ENCODE measurements at regions not wholly inside any gene's neighbourhood (a gene's known extent, or its start where the extent isn't known, plus 50 kb on each side); places are given as distances from the start of the nearest gene placed in this dataset.

DNA sequence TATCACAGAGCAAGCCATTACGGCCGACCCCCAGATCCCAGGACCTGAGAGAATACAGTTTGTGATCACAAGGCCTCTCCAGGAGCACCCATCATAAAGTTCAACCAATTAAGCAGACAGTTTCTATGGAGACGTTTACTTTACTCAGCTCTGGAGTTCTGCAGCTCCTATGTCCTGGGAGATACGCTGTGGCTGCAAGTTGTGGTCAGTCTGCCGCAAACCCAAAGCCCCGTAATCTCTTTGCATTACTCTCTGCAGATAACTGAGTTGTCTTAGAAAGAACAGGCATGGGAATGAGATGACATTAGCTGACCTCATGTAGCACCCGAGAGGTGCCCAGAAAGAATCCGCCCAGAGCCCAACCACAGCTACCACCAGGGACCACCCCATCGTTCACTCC, 305.1 kb downstream of the FGFR2 start (continued):
- TF ChIP-seq, protein P1, sequence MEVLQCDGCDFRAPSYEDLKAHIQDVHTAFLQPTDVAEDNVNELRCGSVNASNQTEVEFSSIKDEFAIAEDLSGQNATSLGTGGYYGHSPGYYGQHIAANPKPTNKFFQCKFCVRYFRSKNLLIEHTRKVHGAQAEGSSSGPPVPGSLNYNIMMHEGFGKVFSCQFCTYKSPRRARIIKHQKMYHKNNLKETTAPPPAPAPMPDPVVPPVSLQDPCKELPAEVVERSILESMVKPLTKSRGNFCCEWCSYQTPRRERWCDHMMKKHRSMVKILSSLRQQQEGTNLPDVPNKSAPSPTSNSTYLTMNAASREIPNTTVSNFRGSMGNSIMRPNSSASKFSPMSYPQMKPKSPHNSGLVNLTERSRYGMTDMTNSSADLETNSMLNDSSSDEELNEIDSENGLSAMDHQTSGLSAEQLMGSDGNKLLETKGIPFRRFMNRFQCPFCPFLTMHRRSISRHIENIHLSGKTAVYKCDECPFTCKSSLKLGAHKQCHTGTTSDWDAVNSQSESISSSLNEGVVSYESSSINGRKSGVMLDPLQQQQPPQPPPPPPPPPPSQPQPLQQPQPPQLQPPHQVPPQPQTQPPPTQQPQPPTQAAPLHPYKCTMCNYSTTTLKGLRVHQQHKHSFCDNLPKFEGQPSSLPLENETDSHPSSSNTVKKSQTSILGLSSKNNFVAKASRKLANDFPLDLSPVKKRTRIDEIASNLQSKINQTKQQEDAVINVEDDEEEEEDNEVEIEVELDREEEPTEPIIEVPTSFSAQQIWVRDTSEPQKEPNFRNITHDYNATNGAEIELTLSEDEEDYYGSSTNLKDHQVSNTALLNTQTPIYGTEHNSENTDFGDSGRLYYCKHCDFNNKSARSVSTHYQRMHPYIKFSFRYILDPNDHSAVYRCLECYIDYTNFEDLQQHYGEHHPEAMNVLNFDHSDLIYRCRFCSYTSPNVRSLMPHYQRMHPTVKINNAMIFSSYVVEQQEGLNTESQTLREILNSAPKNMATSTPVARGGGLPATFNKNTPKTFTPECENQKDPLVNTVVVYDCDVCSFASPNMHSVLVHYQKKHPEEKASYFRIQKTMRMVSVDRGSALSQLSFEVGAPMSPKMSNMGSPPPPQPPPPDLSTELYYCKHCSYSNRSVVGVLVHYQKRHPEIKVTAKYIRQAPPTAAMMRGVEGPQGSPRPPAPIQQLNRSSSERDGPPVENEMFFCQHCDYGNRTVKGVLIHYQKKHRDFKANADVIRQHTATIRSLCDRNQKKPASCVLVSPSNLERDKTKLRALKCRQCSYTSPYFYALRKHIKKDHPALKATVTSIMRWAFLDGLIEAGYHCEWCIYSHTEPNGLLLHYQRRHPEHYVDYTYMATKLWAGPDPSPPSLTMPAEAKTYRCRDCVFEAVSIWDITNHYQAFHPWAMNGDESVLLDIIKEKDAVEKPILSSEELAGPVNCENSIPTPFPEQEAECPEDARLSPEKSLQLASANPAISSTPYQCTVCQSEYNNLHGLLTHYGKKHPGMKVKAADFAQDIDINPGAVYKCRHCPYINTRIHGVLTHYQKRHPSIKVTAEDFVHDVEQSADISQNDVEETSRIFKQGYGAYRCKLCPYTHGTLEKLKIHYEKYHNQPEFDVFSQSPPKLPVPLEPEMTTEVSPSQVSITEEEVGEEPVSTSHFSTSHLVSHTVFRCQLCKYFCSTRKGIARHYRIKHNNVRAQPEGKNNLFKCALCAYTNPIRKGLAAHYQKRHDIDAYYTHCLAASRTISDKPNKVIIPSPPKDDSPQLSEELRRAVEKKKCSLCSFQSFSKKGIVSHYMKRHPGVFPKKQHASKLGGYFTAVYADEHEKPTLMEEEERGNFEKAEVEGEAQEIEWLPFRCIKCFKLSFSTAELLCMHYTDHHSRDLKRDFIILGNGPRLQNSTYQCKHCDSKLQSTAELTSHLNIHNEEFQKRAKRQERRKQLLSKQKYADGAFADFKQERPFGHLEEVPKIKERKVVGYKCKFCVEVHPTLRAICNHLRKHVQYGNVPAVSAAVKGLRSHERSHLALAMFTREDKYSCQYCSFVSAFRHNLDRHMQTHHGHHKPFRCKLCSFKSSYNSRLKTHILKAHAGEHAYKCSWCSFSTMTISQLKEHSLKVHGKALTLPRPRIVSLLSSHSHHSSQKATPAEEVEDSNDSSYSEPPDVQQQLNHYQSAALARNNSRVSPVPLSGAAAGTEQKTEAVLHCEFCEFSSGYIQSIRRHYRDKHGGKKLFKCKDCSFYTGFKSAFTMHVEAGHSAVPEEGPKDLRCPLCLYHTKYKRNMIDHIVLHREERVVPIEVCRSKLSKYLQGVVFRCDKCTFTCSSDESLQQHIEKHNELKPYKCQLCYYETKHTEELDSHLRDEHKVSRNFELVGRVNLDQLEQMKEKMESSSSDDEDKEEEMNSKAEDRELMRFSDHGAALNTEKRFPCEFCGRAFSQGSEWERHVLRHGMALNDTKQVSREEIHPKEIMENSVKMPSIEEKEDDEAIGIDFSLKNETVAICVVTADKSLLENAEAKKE (CRISPR knock-in tag; IDR thresholded peaks at IDR 0.05): no peak
- TF ChIP-seq EZH2phosphoT487 (IDR thresholded peaks at IDR 0.05; ENCODE audit: unreplicated experiment): no peak
- TF ChIP-seq NANOG (IDR thresholded peaks at IDR 0.05; ENCODE audit: borderline replicate concordance): no peak
- TF ChIP-seq, protein P2, sequence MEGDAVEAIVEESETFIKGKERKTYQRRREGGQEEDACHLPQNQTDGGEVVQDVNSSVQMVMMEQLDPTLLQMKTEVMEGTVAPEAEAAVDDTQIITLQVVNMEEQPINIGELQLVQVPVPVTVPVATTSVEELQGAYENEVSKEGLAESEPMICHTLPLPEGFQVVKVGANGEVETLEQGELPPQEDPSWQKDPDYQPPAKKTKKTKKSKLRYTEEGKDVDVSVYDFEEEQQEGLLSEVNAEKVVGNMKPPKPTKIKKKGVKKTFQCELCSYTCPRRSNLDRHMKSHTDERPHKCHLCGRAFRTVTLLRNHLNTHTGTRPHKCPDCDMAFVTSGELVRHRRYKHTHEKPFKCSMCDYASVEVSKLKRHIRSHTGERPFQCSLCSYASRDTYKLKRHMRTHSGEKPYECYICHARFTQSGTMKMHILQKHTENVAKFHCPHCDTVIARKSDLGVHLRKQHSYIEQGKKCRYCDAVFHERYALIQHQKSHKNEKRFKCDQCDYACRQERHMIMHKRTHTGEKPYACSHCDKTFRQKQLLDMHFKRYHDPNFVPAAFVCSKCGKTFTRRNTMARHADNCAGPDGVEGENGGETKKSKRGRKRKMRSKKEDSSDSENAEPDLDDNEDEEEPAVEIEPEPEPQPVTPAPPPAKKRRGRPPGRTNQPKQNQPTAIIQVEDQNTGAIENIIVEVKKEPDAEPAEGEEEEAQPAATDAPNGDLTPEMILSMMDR (conservative IDR thresholded peaks at IDR 0.05; ENCODE audit: low read depth in 2 of 2): no peak
- TF ChIP-seq EZH2 (IDR thresholded peaks at IDR 0.05; ENCODE audit: low read depth, unreplicated experiment): no peak
- TF ChIP-seq, protein P3, sequence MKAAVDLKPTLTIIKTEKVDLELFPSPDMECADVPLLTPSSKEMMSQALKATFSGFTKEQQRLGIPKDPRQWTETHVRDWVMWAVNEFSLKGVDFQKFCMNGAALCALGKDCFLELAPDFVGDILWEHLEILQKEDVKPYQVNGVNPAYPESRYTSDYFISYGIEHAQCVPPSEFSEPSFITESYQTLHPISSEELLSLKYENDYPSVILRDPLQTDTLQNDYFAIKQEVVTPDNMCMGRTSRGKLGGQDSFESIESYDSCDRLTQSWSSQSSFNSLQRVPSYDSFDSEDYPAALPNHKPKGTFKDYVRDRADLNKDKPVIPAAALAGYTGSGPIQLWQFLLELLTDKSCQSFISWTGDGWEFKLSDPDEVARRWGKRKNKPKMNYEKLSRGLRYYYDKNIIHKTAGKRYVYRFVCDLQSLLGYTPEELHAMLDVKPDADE (IDR thresholded peaks at IDR 0.05): no peak
- TF ChIP-seq POLR2AphosphoS5 (IDR thresholded peaks at IDR 0.05; ENCODE audit: low read depth): no peak
- no peak for TF ChIP-seq ZNF114 (CRISPR knock-in tag; IDR thresholded peaks at IDR 0.05)
- TF ChIP-seq CREB1 (CRISPR knock-in tag; IDR thresholded peaks at IDR 0.05; ENCODE audit: low read depth): no peak
- no peak for TF ChIP-seq STAT1 (IDR thresholded peaks at IDR 0.05; ENCODE audit: unreplicated experiment)

All from GM23338 (cell line).